HG03097 (cell line): ENCODE measurements at regions not wholly inside any gene's neighbourhood (a gene's known extent, or its start where the extent isn't known, plus 50 kb on each side); places are given as distances from the start of the nearest gene placed in this dataset.

ENCODE experiments used
- ATAC-seq: cut with Tn5 transposase; IDR thresholded peaks from one replicate; pipeline ENCODE4 v1.9.1; 2021; ENCODE audit not compliant: unreplicated experiment, low FRiP score

DNA sequence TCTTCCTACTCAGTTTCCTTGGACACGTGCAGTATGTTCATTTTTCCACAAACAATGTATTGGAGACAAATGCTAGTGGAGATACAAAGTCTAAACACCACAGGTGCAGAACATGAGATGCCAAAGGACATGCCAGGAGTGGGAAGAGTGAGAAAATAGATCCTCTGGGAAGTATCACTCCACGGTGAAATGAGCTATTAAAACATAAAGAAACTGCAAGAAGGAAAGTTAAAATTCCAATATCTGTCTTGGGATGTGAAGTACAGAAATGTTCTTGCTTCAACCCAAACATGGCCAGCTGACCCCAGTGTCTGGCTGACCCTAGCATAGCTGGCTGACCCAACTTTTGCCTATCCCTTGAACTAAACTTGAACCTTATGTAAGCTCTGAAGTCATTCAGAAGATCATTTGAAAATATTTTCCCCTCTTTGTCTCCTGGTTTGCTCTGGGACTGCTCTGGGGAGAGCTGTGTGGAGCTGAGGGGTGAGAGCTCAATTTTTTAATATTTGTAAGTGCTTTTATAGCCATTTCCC, 59.5 kb downstream of the FZD1 start:
- ATAC-seq: no peak

DNA sequence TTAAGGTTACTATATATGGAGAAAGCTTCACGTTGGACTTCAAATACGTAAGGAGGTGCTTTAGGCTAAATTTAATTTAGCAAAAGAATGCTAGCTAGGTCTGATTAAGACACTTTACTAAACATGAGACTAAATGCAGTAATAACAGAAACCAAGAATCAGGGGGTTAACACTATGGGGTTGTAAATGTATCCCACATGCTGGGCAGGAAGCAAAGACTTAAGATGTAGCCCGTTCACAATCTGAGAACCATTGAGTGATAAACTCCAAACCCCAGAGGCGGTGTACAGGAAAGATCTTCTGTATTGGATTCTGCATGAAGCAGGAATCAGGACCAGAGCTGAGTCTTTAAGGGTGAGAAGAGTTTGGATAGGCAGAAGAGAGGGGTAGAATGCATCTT, 60.4 kb downstream of the FZD1 start:
- no peak for ATAC-seq

DNA sequence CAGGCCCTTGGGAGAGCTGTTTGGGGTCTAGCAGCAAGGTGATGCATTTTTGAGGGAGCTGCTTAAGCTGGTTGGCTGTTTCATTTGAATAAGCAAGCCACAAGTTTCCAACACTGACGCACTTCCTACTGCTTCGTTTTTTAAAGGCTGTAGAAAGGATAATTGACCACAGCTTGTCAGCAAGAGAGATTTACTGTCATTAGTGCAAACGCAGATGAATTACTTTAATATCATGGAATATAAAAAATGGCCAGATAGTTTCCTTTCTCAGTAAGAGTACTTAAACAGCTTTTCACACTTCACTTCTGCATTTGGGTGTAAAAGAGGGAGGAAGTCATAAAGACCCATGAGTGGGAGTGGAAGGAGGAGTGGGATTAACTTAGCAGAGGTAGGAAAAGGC, 61.5 kb downstream of the FZD1 start:
- ATAC-seq: no peak

DNA sequence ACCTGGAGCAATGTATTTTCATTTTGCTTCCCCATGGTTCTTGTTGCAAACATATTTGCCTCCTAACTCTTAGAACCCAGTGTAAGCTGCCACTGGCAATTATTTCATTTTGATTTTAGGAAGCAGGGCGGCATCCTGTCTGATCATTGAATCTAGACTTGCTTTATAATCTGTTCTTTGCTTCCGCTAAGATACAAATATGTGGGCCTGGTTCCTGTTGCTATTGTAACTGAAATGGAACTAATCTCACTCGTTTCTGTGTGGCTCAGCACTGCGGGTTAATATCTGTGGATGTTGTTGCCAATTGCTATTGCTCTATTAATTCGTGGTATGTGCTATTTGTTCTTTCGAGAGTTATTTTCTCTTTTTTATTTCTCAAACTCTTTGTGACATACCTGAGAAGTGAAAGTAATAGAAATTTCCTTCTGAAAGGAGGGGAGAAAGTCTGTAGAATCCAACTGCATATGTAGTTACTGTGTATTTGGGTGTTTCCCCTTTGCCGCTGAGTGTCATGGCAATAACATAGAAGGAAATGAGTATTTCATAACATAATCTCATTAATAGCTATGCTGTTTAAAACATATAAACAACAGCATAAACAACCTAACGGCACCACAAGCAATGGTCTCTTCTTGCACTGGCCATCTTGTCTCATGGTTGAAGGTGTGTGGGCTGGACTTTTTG, 62.4 kb downstream of the FZD1 start:
- no peak for ATAC-seq

DNA sequence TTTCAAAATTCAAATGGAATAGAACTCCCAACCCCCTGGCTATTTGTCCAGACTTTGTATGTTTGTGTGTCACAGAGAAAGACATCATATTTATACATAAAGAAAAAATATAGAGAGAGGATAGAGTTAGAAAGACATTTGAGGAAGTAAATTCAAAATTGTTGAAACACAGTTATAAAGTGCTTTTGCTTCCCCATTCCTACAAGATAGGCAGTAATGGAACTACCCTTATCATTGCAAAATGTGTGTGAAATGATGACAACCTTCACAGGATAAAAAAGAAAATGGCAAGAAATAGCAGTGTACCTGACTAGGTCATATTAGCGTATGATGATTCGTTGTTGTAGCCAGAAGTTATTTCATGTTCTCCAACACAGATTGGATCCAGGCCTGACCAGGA, 63.1 kb downstream of the FZD1 start:
- no peak for ATAC-seq

DNA sequence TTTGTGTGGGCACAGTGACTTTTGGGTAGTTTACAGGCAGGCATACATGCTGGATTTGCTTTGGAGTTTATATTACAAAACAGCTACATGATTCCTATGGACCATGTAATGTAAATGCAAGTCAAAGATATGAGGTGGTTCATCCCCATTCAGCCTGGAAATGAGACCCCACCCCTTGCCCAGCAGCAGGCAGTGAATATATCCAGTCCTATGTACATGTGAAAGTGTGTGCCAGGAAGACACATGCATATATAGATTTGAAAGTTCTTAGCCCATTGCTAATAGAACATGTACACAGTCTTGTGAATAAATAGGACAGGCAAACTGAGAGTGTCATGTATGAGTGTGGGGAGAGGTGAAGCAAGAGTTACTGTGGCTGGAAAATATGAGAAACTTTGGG, 65.3 kb downstream of the FZD1 start:
- ATAC-seq: no peak

DNA sequence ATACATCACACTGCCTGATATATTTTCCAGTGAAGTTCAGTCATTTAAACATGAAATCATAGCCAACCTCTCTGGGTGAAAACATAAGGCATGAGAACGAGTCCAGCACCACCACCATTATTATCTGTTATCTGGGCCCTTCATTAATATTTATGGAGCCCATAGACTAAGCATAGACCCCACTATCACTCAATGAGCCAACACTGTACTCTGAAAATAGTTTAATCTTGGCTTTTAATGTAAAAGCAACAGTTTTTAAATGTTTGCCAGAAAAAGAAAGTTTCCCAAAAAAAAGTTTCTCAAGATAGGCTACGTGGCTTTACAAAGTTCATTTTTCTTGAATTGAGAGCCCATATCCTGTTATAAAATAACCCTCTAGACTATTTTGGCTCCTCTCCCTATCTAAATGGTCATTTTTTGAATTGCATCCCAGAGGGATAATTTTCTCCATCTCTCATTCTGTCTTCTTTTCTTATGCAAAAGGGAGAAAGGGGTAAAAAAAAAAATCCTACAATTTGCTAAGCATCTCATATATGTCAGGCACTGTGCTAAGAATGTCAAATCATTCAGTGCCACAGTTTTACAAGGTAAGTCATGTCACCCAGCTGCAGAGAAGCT, 66.1 kb downstream of the FZD1 start:
- ATAC-seq: no peak

DNA sequence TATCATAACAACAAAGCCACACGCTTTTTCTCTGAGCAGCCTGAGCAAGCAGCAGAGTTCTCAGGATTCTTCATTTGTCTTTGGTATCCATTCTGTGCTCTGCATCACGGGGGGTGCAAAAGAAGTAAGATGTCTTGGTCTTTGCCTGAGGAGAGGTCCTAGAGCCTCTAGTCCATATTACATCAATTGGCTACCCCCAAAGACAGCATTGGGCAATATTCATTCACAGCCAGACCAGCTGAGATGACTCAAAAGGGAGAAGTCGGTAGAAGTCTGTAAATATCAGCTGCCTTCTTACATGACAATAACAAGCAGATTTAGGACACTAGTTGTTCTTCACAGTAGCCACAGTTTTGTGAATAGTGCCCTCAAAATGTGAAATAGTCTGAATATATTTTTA, 66.6 kb downstream of the FZD1 start:
- ATAC-seq: no peak

DNA sequence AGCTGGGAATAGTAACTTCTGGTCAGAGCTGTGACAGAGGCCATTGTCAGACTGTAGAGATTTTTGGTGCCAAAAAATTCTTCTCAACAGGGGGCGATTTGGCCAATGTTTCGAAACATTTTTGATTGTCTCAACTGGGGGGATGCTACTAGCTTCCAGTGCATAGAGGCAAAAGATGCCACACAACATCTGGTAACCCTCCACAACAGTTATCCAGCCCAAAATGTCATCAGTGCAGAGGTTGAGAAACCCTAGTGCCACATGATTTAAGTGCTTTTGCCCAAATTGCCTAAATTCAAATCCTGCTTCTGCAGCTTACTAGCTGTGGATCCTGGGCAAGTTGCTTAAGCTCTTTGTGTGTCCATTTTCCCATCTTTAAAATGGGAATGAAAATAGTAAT, 71.9 kb downstream of the FZD1 start:
- ATAC-seq: no peak

DNA sequence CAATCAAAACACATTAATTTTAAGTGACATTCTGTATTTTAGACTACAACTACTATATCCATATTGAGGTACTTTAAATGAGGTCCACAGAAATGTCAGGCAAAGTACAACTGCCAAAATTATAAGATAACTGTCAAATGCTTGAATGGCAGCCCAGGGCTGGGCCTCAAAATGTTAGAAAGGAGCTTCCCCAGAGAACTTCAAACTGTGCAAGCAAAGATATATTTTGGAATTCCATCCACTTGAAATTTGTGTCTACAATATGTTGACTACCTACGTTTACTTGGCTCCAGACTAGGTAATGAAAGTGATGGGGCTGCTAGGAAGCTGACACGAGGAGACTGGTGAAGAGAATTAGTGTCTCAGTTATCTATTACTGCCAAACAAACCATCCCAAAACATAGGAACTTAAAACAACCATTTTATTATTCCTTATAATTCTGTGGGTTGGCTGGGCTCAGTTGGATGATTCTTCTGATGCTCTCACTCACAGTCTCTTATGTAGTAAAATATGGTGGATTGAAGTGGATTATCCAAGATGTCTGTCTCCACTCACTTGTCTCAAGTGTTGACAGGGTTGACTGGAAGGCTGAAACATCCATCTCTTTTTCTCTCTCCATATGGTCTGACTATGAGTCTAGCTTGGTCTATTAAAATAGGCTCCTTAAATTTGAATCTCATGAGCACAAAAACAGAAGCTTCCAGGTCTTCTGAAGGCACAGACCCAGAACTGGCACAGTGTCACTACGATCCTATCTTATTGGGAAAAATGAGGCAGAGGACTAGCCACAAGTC, 74.2 kb downstream of the FZD1 start:
- ATAC-seq: no peak

DNA sequence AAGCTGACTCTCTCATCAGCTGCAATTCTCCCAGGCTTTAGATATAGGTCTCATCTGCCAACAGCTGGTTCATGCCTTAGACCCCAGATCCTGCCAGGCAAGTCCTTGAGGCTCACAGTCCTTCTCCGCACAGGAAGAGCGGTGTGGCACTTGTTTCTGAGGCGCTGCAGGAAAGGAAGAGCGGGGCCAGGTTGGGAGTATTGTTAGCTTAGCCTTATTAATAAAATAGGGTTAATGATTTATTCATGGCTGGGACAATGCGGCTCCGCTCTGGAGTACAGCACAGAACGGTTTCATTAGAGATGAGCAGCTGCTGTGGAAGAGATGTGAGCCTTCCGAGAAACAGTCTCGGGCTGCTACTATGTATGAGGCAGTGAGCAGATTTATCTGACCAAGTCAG, 78.1 kb downstream of the FZD1 start:
- ATAC-seq: no peak

DNA sequence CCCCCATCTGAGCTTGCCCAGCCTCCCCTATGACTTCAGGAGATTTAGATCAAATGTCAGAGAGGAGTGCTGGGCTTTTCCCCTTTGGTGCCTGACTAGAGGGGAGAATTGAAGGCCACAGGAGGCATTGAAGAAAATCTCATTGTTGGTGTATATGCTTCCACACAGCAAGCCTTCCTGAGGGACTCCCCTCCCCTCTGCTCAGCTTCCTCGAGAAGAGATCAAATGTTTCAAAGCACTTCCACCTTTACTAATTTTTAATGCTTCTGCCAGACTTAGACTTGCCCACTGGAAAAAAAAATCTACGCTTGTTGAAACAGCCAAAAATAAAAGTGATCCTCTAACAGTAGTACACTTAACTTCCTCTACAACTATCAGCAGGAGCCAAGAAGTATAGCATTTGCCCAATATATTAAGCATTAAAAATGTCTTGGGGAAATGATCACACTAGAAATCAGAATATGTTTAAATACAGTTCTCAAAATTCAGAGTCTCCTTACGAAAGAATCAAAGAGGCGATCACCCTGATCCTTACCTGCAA, 79.3 kb downstream of the FZD1 start:
- ATAC-seq: no peak

DNA sequence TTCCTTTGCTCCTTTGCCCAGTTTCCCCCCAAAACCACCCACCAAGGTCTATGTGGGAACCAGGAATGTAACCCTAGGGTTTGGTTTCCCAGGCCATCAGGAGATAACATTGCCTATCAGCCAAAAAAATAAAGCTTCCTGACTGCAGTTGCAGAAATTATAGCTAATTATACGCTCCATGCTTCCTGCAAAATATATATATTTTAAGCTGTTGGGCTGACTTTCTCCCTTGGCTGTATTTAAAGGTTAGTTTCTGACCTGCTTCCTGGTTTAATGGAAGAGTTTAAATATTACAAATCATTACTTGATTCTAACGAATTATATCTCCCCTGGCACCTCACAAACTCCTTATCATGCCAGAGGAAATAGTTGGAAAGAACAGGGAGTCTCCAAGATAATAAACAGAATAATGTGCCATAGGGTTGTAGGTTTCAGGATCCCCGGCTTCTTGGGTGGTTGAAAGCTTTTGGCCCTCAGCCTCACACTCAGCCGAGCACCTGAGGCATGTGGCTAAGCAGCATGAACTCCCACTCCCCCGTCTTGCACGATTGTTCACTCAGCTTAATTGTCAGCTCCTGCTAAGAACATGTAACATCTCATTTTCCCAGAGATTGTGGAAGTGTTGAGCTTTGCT, 79.9 kb downstream of the FZD1 start:
- ATAC-seq: no peak

DNA sequence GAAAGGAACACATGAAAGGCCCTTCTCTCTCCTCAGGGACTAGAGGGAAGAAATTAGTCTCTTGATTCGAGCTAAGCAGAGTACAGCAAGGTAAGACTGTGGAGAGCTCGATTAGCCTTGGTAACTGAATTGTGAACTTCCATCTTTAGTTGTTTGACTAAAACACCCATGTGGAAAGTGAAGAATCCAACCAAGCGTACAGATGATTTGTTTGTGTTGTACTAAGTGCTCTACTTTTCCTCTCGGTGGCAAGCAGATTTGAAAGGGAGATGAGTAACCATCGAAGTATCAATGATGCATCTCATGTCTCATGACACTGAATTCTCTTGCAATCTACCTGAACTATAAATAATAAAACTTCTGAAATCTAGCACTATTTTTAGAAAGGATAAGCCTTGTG, 80.7 kb downstream of the FZD1 start:
- ATAC-seq: no peak

DNA sequence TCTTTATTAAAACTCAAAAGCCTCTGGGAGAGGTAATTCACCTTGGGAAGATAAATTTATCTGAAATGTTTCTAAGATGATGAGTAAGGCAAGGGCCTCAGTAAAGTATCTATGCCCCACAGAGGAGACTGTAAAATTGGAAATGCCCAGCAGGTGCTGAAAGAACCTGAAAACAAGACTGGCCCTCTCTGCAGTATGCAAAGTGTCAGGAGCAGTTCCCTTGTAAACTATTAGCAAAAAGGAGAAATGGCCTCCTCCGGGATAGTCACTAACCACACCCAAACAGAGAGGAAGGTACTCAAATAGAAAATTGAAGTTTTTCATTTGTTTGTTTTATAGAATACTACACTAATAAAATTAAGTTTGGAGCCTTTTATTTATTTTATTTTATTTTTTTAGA, 81.2 kb downstream of the FZD1 start:
- ATAC-seq: peak; percentile 60

DNA sequence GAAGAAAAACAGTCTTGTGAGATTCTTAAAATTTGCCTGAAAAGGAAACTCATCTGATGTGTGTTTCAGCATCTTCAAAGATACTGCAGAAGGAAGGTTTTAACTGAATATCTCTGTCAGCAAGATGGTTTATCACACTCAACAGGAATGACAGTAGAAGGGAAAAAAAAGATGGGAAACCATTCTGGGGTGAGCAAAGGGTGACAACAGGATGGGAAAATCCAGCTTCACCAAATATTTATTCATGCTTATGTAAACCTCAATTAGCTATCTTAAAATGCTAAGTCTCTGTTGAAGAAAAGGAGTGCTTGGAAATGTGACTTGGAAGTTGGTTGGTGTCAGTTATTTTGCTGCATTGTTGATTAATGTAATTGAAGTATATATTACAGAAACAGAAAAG, 82.2 kb downstream of the FZD1 start:
- ATAC-seq: no peak

DNA sequence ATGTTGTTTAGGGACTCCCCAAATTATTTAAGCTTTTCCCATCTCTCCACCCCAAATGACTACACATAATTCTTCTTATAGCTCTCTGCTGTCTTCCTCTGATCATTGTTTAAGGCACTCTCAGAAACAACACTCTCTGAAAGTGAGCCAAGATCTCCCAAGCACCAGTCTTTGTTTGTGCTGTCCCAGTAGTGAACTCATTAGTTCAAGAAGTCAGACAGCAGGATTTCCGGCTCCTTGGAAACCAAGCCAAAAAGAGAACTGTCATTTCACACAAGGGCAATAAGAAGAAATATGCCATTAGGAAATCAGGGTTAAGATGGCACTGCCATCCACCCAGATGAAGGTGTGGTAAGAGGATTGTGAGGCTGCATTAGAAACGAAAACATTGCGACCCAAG, 83.1 kb downstream of the FZD1 start:
- ATAC-seq: no peak

DNA sequence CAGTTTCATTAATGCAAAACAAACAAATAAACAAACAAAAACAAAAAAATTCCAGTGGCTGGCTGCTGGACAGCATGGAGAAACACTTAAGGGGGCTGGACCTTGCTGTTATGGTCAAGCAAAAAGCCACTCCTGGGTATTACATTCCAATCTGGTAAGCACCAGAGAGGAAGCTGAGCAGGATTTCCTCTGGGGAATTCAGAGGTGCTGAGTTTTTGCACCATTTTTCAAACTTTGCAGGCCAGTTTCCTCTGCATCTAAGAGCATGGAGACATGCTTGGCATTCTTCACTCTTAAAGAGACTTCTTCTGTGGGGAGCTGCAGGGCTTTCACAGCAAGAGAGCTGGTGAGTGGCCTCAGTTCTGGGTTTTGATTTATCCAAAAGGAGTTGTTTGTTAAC, 84.5 kb downstream of the FZD1 start:
- ATAC-seq: no peak

DNA sequence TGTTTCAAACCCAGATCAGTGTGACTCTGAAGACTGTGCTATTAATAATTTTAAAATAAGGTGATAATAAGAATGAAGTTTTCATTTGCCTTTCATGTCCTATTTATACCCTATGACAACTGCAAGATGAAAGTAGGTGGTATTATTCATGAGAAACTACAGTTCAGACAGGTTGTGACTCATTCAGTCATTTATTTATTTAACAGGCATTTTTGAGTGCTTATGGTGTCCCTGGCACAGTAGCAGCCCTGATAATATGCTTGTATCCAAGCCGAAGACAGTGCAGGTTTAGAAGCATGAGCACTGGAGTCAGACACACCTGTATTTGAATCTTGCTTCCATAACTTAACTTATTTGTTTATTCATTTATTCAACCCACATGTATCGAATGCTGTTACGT, 87.1 kb downstream of the FZD1 start:
- no peak for ATAC-seq

DNA sequence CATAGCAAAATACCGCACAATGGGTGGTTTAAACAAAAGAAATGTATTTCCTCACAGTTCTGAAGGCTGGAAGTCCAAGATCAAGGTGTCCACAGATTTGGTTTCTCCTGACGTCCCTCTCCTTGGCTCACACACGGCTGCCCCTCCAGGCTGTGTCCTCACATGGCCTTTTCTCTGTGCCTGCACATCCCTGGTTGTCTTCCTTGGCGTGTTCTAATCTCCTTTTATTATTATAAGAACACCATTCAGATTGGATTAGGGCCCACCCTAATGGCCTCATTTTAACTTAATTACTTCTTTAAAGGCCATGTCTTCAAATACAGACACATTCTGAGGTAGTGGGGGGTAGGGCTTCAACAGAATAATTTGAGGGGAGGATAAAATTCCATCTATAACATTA, 87.9 kb downstream of the FZD1 start:
- no peak for ATAC-seq

DNA sequence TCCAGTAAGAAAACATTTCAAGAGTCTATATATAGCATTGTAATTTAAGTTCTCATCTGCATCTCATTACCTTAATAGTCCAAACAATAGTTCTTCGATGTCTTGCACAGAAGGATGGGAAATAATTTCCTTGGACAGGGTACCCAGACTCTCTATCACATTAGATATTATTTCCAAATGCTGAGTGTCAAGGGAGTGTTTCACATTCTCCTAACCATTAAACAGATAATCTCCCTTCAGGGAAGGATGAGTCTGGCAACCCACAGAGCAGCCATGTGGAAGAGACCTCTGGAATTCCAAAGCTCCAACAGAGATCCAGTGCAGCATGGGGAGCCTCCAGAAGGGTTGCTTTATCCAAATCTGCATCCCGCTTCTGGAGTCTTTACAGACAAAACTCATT, 89.6 kb downstream of the FZD1 start:
- ATAC-seq: no peak
